GM19455 (cell line): ENCODE measurements at regions not wholly inside any gene's neighbourhood (a gene's known extent, or its start where the extent isn't known, plus 50 kb on each side); places are given as distances from the start of the nearest gene placed in this dataset.

Source experiments
- ATAC-seq: cut with Tn5 transposase; IDR thresholded peaks from one replicate; pipeline ENCODE4 v1.9.1; 2021; ENCODE audit not compliant: unreplicated experiment

GRCh38 chr9:118283488-118283887 is 579.3 kb downstream of the TLR4 start:
- ATAC-seq = no peak

- no peak for ATAC-seq
These were observed 585.9 kb downstream of the TLR4 start for GRCh38 chr9:118290116-118290515.

DNA sequence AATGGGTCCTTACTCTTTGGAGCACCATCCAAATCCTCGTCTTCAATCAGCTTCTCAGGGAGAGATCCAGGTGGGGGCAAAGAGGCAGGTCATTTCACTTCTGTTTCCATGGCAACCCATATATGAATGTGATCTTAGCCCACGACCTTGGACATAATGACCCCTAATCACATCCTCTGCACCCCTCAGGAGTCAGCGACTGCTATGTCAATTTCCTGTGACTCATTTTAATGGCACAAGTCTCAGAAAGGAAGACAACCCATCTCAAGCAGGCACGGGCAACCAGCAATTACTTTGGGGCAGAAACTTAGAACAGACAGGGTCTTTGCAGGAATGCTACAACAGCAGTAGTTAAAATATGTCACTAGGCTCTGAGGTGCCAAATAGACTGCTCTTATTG is 591.2 kb downstream of the TLR4 start:
- ATAC-seq = no peak

GRCh38 chr9:118302721-118303120 is 598.5 kb downstream of the TLR4 start:
- ATAC-seq = no peak

- no peak for ATAC-seq
These were observed 599.0 kb downstream of the TLR4 start for GRCh38 chr9:118303216-118303615.

DNA sequence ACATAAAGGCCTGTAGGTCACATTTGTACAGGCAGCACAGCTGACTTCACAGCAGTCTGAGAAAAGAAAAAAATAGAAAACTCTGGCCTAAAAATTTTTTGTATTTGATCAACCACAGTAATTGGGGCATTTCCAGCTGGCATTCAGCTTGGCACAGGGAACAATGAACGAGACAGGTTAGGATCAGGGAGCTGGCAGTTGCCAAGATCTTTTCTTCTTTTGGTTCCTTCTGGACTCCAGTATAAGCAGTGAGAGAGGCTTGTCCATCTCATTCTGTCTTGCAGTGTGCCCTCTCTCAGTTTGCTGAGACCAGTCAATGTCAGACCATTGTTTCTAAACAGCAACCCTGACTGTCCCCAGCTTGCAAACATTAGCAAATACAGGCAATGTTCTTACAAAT is 601.1 kb downstream of the TLR4 start:
- ATAC-seq = no peak

DNA sequence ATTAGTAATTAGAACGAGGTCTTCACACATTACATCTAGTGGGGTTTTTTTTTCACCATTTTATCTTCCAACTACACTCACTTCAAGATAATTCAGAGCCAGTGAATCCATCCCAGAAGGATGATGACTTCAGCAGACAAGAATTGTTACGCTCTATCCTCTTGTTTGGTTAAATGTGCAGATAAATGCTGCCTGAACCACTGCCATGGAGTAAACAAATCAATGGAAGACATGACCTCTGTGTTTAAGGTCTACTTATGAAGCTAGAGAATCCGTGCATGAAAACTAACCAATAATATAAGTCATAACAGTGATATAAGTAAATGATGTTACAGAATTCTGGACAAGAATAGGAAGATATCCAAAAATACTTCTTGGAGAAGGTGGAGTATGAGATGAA is 602.6 kb downstream of the TLR4 start:
- ATAC-seq = no peak

- no peak for ATAC-seq
These were observed 609.8 kb downstream of the TLR4 start for GRCh38 chr9:118313965-118314364.

DNA sequence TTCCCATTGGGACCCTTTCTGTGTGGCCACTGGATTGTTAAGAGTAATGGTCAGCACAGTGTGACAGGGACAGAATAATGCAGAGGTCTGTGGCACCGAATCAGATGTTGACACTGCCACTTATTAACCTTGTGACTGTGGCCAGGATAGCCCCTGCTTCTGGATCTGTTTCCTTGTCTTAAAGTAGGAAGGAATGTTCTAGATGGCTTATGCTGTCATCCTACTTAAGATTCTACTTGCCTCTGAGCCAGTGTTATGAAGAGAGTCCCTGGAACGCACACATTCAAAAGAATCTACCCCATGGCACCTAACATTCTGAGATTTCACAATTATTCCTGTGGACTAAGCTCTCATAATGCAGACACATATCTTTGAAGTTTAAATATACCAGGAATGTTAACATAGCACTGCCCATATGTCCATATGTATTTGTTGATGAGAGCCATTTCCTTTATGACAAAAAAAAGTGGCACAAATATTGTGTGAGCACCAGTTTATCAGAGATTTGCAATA is 612.7 kb downstream of the TLR4 start:
- no peak for ATAC-seq

GRCh38 chr9:118318770-118319431 is 614.7 kb downstream of the TLR4 start:
- no peak for ATAC-seq

- no peak for ATAC-seq
These were observed 617.6 kb downstream of the TLR4 start for GRCh38 chr9:118321788-118322187.

- ATAC-seq = no peak
These were observed 620.5 kb downstream of the TLR4 start for GRCh38 chr9:118324706-118325105.

DNA sequence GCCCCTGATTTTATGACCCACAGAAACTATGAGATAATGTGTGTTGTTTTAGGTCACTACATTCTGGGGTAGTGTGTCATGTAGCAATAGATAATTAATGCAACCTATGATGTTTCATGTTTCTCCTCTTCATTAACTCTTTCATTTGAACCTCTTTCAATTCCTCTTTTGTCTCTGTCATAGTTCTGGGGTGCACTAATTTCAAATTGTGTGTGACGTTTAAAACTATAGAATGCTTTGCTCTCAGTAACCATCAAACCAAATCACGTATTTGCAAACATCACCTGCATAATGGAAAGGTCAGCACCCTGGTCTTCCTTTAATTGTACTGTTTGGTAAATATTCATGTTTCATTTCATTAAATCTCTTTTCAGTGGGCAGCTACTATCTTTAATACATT is 621.6 kb downstream of the TLR4 start:
- no peak for ATAC-seq

DNA sequence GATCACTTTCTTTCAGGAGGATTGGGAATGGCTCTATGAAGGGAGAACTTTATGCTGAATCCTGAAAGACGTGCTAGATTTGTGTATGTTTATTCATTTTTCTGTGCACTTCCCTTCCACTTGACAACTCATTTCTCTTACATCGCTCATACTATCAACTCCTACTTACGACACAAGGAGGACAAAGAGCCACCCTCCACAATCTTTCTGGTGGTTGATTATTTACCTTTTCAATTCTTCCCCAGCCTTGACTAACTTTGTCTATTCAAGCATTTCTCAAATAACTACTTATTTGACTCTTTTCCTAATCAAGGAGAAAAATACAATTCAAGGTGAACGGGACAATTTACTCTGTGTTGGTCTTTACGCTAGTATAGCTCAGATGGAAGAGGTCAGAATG is 622.1 kb downstream of the TLR4 start:
- ATAC-seq = no peak

- ATAC-seq = no peak
These were observed 626.2 kb downstream of the TLR4 start for GRCh38 chr9:118330191-118330986.

DNA sequence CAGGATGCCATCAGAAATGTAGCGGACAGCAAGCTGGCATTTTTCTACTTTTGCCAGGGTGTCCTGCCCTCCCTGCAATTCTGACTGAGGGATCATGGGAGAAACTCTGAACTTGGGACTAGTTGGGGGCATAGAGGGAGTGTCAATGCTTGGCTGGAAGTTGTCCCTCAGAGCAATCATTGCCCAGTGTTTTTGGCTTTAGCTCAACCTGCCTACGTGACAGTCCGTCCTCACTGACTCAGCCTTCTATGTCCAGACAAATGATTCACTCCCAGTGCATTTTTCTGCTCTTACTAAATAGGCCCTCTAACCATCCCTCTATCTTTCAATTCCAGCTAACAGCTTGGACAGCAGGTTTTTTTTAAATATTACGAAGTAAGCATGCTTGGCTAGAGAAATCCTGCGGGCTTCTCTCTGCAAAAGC is 627.4 kb downstream of the TLR4 start:
- no peak for ATAC-seq

DNA sequence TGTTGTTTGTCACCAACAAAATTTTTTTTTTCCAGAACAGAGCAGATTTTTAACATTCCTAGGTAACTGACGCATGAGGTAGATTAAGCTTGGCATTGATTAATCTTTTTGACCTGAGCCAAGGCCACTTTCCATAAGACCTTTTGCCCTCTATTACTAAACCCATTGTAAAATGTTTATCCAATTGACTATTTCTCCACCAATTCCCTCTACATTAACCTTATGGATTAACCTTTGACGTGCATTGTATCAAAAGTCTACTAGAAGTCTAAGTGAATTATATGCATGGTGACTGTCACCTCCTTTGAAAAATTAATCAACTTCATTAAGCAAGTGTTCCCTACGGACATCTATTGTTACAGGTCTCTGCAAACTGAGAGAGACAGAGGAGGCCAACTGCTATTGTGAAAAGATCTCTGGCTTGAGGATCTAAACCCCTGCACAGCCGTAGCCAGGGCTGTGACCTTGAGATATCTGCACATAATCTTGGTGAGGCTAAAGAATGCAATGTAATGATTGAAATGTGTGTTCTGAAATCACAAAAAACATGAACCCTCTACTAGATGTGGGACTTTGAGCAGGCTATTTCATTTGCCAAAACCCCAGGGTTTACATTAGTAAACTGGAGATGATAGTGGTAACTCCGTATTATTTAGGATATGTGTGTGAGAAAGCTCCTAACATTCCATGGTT is 632.2 kb downstream of the TLR4 start:
- ATAC-seq = no peak

- no peak for ATAC-seq
These were observed 632.7 kb downstream of the TLR4 start for GRCh38 chr9:118336943-118337330.

- no peak for ATAC-seq
These were observed 655.8 kb downstream of the TLR4 start for GRCh38 chr9:118360036-118360435.

DNA sequence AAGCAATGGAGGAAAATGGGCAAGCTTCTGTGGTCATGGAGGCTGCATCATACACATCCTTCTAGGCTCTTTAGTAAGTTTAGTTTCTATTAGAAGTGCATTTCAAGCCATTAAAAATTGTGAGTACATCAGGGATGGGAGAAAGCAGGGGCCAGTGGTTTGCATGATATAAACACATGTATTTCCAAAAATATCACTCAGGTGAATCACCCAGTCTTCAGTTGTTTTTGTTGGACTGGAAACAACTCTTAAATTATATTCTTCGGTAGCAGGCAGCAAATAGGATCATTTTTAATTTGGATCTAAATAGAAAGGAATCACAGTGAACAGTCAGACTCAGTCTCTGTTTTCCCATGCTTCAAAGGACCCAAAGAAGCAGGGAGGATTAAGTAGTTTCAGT is 657.9 kb downstream of the TLR4 start:
- no peak for ATAC-seq

DNA sequence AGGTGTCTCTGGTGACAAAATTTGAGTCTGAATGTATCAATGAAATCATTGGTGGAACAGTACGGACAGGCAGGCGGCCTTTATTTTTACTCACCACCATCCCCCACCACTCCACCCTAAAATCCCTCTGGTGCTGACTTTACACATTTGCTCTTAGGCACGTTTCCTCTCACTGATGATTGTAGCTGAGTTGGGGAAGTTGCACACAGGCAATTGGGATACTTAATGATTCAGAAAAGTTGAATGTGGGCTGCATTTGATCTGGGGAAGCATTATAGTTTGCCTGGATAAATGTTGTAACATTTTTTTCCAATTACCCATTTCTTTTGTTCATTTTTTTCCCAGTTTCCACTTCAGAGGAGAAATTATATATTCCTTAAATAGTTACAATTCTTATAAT is 658.4 kb downstream of the TLR4 start:
- ATAC-seq = no peak
